ENCODE measurements at regions not wholly inside any gene's neighbourhood (a gene's known extent, or its start where the extent isn't known, plus 50 kb on each side); places are given as distances from the start of the nearest gene placed in this dataset.

- DNase-seq (ENCODE audit: low read depth): no peak
These were observed 455.4 kb downstream of the KLF5 start for GRCh38 chr13:73514208-73514607.

GRCh38 chr13:73513751-73514150 lies 454.9 kb downstream of the KLF5 start:
- no peak for DNase-seq (ENCODE audit: low read depth)

- DNase-seq (ENCODE audit: low read depth): no peak
These were observed 450.0 kb downstream of the KLF5 start for GRCh38 chr13:73508841-73509240.

- no peak for DNase-seq (ENCODE audit: low read depth)
These were observed 446.6 kb downstream of the KLF5 start for GRCh38 chr13:73505376-73505890.

GRCh38 chr13:73499695-73500094 lies 440.9 kb downstream of the KLF5 start:
- DNase-seq (ENCODE audit: low read depth): no peak

- no peak for DNase-seq (ENCODE audit: low read depth)
These were observed 438.6 kb downstream of the KLF5 start for GRCh38 chr13:73497430-73497829.

GRCh38 chr13:73496711-73497110 lies 437.9 kb downstream of the KLF5 start:
- DNase-seq (ENCODE audit: low read depth): no peak

- DNase-seq (ENCODE audit: low read depth): no peak
These were observed 434.0 kb downstream of the KLF5 start for GRCh38 chr13:73492811-73493210.

- no peak for DNase-seq (ENCODE audit: low read depth)
These were observed 423.8 kb downstream of the KLF5 start for GRCh38 chr13:73482556-73482955.

GRCh38 chr13:73481886-73482445 lies 423.2 kb downstream of the KLF5 start:
- no peak for DNase-seq (ENCODE audit: low read depth)

GRCh38 chr13:73480779-73481559 lies 422.2 kb downstream of the KLF5 start:
- DNase-seq (ENCODE audit: low read depth): no peak

- DNase-seq (ENCODE audit: low read depth): no peak
These were observed 421.1 kb downstream of the KLF5 start for GRCh38 chr13:73479856-73480255.

GRCh38 chr13:73479351-73479750 lies 420.5 kb downstream of the KLF5 start:
- no peak for DNase-seq (ENCODE audit: low read depth)

- DNase-seq (ENCODE audit: low read depth): no peak
These were observed 418.6 kb downstream of the KLF5 start for GRCh38 chr13:73477441-73477840.

- DNase-seq (ENCODE audit: low read depth): no peak
These were observed 414.2 kb downstream of the KLF5 start for GRCh38 chr13:73473016-73473415.

GRCh38 chr13:73467125-73467524 lies 408.3 kb downstream of the KLF5 start:
- DNase-seq (ENCODE audit: low read depth): no peak

- DNase-seq (ENCODE audit: low read depth): no peak
These were observed 407.8 kb downstream of the KLF5 start for GRCh38 chr13:73466561-73466960.

- no peak for DNase-seq (ENCODE audit: low read depth)
These were observed 406.8 kb downstream of the KLF5 start for GRCh38 chr13:73465617-73465971.

- no peak for DNase-seq (ENCODE audit: low read depth)
These were observed 406.2 kb downstream of the KLF5 start for GRCh38 chr13:73464758-73465616.

GRCh38 chr13:73462241-73462640 lies 403.4 kb downstream of the KLF5 start:
- DNase-seq (ENCODE audit: low read depth): no peak

GRCh38 chr13:73451221-73452029 lies 392.6 kb downstream of the KLF5 start:
- no peak for DNase-seq (ENCODE audit: low read depth)

- no peak for DNase-seq (ENCODE audit: low read depth)
These were observed 391.8 kb downstream of the KLF5 start for GRCh38 chr13:73450583-73450982.
